NCI-H2081 (cell line): ENCODE measurements at regions not wholly inside any gene's neighbourhood (a gene's known extent, or its start where the extent isn't known, plus 50 kb on each side); places are given as distances from the start of the nearest gene placed in this dataset.
"Not testable (repeated sequence)": the region's sequence is repeated elsewhere in the genome, so short reads cannot be mapped to it uniquely, and the experiment has no call there.

Source experiments
- DNase-seq, 2 experiments: peaks; one replicate each; lab custom pipeline; 2025; lab: John Stamatoyannopoulos, UW

DNA sequence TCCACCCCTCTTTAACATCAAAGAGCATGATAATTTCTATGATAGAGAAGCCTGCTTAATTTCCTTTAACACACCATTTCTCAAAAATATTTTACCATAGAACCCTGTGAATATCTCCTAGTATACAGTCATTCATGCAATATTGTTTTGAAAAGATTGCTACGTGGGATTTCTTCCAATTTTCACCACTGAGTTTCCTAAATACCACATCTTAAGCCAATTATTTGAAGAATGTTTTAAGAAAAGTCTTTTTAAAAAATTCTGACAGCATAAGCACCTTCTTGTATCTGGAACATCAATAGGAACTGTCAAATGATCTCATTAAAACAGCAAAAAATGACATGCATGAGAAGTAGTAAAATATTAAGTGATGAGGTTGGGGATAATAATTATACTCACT, 1126.7 kb downstream of the TUSC7 start:
- no peak for DNase-seq

DNA sequence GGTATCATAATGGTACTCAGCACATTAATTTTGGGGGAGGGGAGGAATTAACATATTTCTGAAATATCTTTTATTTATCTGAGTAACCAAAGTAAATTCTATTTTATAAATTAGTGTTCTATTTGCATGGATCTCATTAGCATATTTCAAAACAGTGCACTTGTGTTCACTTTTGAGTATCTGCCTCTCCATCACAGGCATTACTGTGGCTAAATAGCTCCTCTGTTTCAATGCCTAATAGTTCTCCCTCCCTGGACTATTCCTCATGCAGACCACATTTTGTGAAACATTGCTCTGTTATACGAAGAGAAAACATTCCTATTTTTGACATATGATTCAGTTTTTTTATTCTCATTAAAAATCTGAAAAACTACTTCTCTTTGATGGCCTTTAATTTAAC, 1127.8 kb downstream of the TUSC7 start:
- no peak for DNase-seq

DNA sequence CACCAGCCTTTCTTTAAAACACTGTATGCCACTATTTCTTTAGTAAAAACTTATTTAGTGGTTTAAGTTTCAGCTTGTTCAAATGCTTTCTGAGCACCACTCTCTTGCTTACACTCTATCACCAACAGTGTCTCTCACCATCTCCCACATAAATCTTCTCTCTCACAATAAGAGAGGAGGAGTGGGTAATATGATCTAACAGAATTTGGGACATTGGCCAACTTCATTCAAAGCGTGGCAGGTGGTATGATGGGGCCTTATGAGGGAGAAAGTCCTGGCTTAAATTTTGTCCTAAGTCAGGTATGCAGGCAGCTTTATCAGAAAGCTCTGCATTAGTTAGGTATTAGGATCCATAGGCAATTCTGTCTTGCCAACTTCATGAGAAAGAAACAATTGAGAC, 1132.5 kb downstream of the TUSC7 start:
- peak; percentile 50 to 73 for DNase-seq

DNA sequence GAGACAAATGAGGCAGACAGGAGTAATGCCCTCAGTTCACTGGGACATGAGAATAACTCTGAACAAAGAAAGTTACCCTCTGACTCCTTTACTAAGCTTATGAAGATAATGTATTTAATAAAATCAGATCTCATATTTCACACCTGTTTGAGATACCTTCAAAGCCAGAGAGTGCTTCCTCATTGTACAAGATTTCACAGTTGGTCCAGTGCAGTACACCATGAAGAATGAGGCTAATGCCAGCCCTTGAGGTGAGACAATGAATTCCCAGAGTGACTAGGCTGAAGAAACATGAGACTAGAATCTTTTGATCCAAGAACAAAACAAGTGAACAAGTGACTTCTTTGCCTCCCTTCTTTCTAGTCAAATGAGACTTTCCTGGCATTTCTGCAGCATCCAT, 1133.8 kb downstream of the TUSC7 start:
- no peak for DNase-seq

DNA sequence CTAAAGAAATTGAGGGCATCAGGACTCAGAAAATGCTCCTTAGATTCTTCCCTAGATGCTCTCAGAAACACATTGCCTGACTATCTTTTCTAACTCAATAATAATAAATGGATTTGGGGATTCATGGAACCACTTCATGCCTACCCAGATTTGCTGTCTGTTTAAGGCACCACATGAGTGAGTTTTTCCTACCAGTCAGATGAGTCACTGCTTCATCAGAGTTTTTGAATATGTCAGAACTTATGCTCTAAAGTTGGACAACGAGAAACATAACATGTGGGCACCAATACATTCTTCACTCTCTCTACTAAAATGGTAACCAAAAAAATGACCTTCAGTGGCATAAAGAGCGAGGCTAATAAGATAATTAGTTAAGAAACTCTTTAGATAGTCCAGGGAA, 1135.1 kb downstream of the TUSC7 start:
- DNase-seq, result no peak

DNA sequence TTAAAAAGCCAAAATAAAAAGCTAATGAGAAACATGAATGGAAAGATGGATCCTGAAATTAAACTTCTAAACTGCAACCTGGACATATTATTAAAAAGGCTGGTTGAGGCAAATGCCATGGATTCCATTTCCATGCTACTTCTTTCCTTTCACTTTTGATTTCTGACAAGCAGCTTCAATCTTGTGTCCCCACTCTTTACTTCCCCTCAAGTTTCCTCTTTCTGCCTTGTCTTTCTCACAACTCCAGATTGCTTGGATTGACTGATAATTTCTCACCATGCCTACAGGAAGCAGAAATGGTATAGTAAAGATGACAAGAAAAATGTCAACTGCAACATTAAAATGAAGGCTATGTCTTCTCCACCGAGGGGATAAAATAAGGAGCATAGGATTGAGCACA, 1136.7 kb downstream of the TUSC7 start:
- DNase-seq, result no peak

DNA sequence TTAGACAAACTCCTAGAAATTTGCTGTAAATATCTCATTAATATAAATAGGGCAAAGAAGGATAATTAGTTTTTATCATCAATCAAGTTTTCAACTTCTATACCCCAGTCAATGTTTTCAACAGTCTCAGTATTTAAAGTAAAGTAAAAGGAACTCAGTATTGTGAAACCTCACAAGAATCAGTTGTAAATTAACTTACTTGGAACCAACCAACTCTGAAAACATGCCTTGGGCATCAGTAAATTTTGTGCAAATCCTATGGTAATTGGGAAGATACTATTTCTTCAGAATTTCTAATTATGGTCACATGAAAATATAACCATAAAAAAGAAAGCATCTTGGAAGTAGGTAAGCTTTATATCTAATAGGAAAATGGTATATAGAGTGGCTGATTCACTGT, 1139.0 kb downstream of the TUSC7 start:
- no peak for DNase-seq

DNA sequence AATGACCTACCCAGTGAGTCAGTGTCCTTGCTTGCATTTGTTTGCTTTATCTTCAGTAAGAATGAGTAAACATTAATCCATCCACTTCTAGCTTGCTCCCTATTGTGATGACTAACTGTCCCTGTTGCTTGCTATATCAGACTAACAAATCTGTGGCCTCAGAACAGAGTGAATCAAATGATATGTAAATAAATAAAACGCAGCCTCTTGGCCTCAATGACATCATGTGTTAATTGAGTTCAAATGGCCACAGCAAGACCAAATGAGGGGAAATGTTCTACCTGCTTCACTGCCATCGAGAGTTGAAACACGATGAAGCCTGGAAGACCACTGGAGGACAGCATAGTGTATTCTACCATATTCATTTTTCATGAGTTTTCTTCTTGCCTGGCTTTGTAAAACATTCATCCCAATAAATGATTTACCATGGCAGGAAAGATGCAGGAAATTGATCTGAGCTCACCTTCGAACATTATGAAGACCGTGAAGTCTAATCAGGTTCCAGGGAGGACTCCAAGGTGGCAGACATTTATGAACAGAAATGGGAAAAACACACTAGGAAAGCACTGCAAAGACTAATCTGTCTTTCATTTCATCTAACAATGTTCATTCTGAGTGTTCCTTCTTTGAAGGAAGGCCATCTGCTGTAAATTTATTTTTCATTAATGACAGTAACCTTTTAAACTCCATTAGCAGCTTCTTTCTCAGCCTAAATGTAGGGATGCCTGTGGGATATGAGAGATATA, 1144.5 kb downstream of the TUSC7 start:
- peak in 1 of 2 experiments; percentile 31 for DNase-seq

DNA sequence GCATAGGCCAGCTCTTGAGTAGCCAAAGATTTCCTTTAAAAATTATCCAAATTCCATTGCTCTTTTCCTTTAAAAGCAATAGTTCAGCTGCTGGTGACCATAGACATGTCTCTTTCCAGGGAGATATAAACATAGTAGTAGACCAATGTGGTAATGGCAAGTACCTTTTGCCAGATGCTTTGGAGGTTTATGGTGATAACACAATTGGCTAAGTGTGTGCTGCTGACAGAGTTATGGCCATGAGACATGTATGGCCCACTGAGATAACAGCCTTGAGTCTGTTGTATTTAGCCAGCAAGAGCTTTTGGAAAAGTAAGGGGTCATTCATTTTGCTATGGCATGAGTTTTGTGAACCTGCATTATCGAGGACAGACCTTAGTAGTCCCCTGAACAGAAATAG, 1146.8 kb downstream of the TUSC7 start:
- DNase-seq, result no peak

DNA sequence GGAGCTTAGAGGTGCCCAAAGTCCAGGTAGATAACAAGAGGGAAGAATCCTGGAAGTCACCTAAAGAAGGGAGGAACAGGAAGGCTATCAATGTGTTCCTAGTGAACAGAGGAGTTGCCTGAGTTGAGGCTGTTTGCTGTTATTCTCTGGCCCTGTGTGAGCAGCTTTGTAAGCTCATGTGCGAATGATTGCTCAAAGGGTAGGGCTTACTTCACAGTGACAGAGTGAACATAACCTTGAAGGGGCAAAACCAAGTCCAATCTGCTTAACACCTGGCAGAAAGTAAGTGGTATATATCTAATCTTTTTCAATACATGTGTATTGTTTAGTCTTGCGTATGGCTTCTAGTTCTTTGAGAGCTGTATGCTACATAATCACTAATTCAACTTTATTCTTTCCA, 1153.6 kb downstream of the TUSC7 start:
- DNase-seq, result no peak

DNA sequence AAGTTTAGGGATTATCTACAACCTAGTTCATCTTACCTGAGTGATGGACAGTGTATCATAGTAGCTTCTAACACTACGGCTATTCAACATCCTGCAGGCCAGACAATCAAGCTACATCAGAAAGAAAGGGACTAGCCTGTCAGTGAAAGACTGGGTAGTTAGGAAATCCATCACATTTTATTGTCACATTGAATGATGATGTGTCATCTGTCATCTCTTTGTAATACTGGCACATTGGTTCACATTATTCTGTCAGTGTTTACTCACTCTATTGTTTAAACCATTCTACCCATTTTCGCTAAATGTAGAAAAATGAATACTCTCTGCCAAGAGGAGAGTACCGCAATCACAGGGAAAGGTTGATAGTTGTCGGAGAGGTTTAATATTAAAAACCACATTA, 1155.8 kb downstream of the TUSC7 start:
- DNase-seq, result no peak

DNA sequence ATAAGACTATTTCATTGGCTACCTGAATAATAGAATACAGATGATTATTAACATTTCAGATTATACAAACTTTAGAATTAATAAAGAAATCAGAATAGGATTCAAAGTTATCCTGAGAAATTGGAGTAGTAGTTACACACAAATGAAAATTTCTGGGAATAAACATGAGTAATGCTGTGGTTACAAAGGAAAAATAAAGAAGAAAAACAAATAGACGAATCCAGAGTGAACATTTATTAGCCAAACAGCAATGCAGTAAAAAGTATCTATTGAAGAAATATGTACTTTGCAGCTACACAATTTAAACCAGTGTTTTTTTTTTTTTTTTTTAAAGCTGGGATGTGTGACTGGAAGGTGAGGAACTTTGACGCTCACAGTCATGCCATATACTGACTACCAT, 1159.2 kb downstream of the TUSC7 start:
- DNase-seq, result no peak

DNA sequence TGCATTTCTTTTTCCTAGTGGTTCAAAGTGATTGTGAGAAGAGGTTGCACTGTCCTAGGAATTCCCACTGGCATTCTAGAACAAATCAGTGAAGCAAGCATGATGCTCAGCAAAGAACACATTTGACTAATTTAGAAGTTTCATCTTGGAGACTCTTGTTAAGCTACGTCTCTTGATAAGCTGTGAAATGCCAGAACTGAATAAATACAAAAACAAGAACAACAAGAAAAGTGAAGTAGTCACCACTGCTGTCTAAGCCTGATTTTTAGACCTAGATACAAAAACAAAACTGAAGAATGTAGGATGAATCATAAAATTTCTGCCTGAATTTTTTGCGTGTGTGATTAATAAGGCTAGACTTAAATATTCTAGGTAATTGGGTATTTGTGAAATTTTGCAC, 1162.4 kb downstream of the TUSC7 start:
- no peak for DNase-seq

DNA sequence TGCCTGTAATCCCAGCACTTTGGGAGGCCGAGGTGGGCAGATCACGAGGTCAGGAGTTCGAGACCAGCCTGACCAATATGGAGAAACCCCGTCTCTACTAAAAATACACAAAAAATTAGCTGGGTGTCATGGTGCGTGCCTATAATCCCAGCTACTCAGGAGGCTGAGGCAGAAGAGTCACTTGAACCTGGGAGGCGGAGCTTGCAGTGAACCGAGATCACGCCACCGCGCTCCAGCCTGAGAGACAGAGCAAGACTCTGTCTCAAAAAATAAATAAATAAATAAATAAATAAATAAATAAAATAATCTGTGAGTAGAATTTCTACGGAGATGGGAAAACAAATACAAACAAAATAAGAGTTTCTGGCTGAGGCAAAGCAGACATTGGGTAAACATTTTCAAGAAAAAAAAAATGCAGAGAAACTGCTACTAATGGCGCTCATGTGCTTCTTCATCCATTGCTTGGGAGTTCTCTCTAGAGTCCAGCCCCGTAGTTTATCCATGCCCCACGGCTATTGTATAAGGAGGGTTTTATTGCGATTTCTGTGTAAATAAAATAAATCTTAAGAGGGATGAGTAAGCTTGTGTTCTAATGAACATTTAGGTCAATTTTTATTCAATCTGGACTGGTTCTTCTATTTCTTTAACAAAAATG, 1161.9 kb downstream of the IGSF11 start:
- DNase-seq, result not testable (repeated sequence)

DNA sequence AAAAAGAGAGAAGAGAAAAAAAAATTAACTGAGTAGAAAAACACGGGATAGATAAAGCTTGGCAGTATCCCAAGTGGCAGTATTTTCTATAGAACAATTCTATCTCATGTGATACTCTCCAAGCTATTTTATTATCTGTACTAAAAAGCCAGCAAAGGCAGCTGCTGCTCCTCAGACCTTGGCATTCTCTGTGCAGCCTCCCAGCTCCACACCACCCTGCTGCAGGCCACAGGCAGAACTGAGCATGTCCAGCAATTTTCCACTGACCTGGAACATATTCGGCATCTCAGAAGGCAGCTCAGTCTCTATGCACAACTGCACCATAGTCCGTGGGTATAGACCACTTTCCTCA, 1161.4 kb downstream of the IGSF11 start:
- DNase-seq, result no peak

DNA sequence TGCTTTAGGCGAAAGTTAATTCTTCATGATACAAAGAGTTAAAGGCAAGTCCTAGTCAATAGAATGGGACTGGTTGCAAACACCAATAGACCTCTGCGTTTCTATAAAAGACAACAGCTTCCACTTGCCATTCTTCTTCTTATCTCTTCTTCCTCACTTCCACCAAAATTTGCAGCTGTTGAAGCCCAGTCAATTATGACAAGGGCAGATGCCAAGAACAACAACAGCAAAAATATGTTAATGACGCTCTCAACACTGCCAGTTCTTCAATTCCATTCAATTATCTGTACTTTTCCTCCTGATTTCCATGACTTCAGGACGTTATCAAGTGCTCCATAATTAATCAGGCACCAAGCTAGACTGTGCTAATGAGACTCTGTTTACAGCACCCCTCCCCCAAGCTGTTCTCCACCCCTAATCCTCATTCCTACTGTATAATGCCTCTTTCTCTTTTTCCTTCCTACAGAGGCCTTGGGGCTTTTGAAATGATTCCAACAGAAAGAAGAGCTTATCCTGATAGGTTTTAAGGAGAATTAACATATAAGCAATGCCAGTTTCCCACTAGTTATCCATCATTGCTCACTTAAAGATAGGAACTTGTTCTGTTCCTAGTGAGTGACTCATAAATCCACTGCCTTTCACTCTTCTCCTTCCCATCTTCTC, 1160.5 kb downstream of the IGSF11 start:
- DNase-seq, result no peak

DNA sequence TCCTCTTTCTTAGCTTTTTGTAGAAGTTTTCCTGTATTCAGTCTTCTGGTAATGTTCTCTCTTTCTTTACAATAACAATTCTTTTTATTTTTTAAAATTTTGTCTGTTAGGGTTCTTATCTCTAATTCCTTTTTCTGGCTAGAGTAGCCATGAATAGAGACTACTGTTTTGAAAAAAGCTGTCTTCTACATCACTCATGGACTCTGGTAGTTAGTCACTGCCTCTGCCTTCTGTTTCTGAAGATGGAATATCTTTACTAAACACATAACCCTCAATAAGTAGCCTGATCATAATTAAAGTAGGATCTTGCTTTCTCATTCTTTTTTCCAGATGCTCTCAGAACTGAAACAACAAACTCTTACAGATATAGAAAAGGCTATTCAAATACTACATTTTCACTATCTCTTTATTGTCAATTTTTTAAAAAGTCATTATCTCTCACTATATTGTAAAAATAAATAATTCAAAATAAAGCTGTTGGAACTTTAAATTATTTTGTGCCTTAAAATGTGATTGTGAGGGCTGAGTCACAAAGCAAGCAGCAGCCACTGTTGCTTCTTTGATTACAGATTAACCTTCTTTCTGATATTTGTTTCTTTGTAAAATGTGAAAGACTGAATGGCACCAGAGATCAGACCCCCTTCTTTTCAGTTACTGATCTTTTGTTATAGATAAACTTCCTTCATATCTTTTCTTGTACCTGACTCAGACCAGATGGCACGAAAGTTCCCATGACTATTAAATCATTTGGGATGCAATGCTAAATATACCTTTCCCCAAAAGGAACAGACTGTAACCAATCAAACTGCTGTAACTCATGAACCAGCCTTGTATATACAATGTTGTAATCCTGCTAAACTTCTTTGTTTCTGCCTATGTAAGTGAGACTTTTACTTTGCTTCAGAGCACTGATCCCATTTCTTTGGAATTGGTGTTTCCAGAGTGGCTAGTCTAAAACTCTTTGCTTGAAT, 1159.5 kb downstream of the IGSF11 start:
- DNase-seq, result no peak

DNA sequence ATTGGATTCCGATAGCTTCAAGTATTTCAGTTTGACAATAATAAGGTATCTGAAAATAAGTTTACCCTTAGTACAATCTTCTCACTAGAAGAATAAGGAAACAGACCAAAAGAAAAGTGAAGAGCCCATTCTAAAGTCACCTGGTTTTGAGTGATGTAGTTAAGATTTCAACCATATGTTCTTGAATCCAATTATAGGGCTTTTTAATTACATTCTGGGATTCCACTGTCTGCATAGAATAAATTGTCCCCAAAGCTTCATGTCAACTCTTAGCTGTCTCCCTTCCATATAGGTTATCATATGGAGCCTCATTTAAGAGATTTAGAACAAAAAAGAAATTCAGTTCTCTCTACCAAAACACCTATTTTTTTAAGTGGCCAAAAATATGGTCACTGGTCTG, 1158.8 kb downstream of the IGSF11 start:
- DNase-seq, result no peak

DNA sequence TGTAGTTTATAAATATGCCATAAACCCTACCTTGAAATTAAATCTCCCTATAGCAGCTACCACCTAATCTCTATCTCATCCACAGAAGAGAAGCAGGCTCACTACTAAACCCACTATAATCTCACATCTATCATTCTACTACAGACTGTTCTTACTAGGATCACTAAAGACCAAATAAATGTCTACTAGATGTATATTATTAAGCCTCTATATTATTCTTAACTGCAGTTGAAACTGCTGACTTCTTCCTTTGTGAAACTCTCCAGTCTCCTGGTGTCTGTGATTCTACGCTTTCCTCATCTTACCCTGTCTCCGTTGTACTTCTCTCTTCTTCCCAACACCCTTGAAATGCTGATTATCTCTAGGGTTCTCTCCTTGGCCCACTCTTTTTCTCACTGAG, 1154.0 kb downstream of the IGSF11 start:
- no peak for DNase-seq

DNA sequence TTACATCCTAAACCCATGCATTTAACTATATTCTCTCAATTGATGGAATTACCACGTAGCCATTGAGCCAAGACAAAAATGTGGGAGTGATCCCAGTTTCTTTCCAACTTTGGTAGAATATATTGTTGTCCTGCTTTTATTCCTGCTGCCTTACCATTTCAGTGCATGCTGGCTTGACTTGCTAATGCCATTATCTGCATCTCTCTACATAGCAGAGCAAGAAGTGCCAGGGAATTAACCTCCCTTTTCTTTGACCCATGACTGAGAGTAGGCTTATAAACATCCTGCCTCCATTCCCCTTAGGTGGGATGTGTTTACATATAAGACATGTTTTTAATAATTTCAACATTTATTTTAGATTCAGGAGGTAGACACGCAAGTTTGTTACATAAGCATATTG, 1153.4 kb downstream of the IGSF11 start:
- no peak for DNase-seq

DNA sequence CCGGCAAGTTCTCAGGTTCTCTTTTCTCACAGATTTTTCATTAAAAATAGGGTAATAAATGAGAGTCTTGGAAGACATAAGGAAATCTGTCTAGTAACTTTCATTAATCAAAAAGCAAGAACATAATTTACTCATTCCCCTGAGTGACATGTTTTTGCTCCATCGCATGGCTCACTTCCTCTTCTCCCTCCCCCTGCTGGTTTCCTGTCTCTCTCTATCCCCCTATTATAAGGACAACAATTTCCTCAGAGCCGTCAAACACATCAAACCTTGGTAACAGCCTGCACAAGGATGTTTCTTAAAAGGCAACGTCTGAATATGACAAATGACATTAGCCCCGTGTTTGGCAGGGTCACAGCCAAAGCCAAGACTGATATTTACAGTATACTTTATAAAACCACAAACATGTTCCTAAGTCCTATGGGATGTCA, 1149.6 kb downstream of the IGSF11 start:
- DNase-seq, result peak in 1 of 2 experiments; percentile 25

DNA sequence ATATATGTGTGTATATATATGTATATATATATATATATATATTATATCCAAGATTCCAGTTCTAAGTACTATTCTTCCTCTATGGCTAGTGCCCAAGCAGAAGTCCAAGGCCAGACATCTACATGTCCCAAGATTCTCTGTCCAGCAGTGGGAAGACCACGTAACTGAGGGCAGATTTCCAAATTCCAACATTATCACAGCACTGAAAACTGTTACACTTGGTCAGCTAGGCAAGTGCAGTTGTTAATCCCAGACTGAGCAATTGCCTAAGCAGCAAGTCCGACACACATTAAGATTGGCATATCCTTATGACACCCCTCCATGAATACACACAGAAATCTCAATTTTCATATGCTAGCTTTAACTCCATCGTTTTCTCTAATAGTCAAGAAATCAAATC, 1148.5 kb downstream of the IGSF11 start:
- no peak for DNase-seq
